ENCODE measurements at regions not wholly inside any gene's neighbourhood (a gene's known extent, or its start where the extent isn't known, plus 50 kb on each side); places are given as distances from the start of the nearest gene placed in this dataset.

DNA sequence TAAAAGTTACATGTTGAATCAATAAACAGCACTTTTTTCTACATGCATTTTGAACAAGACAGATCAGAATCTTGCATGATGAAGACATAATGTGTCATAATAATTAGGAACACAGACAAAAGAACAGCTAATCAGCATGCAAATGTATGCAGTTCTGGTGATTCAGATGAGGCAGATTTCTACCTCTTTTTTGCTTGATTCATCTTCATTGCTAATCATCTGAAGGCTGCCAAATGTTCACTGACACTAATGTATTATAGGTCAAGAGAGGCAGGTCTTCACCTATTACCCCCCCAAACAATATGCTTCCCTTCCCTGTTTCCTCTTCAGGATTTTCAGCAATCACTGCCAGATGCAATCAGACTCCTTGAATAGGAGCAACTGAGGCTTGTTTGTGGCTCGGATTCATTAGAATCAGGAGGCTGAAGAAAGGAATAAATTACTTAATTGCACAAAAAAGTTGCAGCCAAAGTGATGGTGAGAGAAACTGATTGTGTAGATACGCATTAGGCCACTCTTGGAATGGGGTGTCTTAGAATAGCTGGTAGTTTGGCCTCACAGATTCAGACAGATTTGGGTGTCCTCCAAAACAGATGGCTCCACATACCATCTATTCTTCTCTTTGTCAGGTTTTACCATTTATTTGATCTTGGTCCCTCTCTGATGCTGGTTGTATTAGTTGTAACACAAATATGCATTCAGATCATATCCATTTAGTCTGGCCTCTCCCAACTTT, 275.4 kb downstream of the RPS6KC1 start:
- intact Hi-C loops (cut with micrococcal nuclease): no loop called here
- ATAC-seq (ENCODE audit: low read depth) (no peak), DNase-seq (no peak)
- Histone ChIP-seq H2AFZ (ENCODE audit: insufficient read depth, low read depth, low read length, poor library complexity, severe bottlenecking) (no peak overlapping the region), H3K4me1 (ENCODE audit: control insufficient read depth in 2 of 2, insufficient read depth in 2 of 2, low read length in 2 of 2) (no peaks in the 10 kb centered on the region), H3K79me2 (ENCODE audit: control insufficient read depth, insufficient read depth, low read length) (no peaks in the 10 kb centered on the region), H3K27ac (ENCODE audit: low read length in 2 of 2) (no peak overlapping the region), H3K4me3 (ENCODE audit: control extremely low read depth in 1 of 5, extremely low read depth in 1 of 5, insufficient read depth in 1 of 5, low read depth in 2 of 5, low read length in 4 of 5) (no peak overlapping the region), H3K9ac (ENCODE audit: low read length) (no peak overlapping the region), H3K36me3 (replicated peaks in 1 of 2; ENCODE audit: control extremely low read depth in 1 of 2, control insufficient read depth in 1 of 2, extremely low read depth in 1 of 2, insufficient read depth in 2 of 2, low read length in 1 of 2) (no peaks in the 10 kb centered on the region), H4K20me1 (ENCODE audit: control insufficient read depth, insufficient read depth, low read length, poor library complexity, severe bottlenecking) (no peaks in the 10 kb centered on the region), H3K27me3 (replicated peaks in 1 of 4; ENCODE audit: control extremely low read depth in 1 of 4, control insufficient read depth in 3 of 4, insufficient read depth in 4 of 4, low read length in 3 of 4) (no peaks in the 10 kb centered on the region), H3K4me2 (replicated peaks; ENCODE audit: low read depth, low read length, poor library complexity, severe bottlenecking) (no peak overlapping the region), H3K9me3 (ENCODE audit: control extremely low read depth in 1 of 3, control insufficient read depth in 2 of 3, insufficient read depth in 1 of 3, low read length in 2 of 3) (no peaks in the 10 kb centered on the region)
- 100% methylated on average over 1 of the region's 2 CpGs for WGBS (ENCODE audit: insufficient coverage)
- peaks cover 4% of the 10 kb centered on the region for H3K27me3 Mint-ChIP-seq
- TF ChIP-seq CTCF (IDR thresholded peaks at IDR 0.05) (no peak), EZH2 (IDR thresholded peaks at IDR 0.05; ENCODE audit: borderline replicate concordance, insufficient read depth, low read depth, low read length, poor library complexity, severe bottlenecking) (no peak)
- no peak overlapping the region for H3K4me3 Mint-ChIP-seq
- H3K4me1 Mint-ChIP-seq: no peaks in the 10 kb centered on the region
- POLR2A ChIA-PET: no interaction called here
- peaks cover 2% of the 10 kb centered on the region for H3K9me3 Mint-ChIP-seq (ENCODE audit: insufficient read depth)
- H3K27ac Mint-ChIP-seq: no peak overlapping the region
- CTCF ChIA-PET: no interaction called here

DNA sequence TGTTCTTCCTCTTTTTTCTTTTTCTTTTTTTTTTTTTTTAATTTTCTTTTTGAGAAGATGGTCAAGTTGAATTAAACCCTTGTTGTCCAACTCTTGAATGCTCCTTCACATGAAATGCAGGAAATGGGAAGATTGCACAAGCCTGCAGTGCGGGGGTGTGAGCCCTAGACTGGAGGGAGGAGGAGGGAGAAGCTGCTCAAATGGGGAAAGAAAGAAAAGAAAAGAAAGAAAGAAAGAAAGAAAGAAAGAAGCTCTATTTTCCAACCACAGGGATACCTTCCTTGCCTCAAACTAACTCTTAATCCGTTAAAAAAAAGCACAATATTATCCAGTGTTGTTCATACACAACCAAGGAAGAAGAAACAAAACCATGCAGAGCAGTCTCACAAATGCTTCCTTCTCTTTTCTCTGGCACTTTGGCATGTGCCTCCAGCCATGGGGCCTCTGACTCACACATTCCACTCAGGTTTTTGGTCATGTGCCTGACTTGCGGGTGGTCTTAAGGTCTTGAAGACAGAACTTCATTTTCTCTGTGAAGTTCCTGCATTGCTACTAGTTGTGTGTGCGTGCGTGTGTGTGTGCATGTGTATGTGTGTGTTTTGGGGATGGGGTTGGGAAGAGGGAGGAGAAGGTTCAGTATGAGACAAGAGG, 276.1 kb downstream of the RPS6KC1 start:
- H3K27me3 Mint-ChIP-seq: peaks cover 4% of the 10 kb centered on the region
- no peaks in the 10 kb centered on the region for H3K4me1 Mint-ChIP-seq
- H3K4me3 Mint-ChIP-seq: no peak overlapping the region
- TF ChIP-seq CTCF (IDR thresholded peaks at IDR 0.05) (no peak), EZH2 (IDR thresholded peaks at IDR 0.05; ENCODE audit: borderline replicate concordance, insufficient read depth, low read depth, low read length, poor library complexity, severe bottlenecking) (no peak)
- DNase-seq (no peak), ATAC-seq (ENCODE audit: low read depth) (no peak)
- Histone ChIP-seq H3K36me3 (replicated peaks in 1 of 2; ENCODE audit: control extremely low read depth in 1 of 2, control insufficient read depth in 1 of 2, extremely low read depth in 1 of 2, insufficient read depth in 2 of 2, low read length in 1 of 2) (no peaks in the 10 kb centered on the region), H4K20me1 (ENCODE audit: control insufficient read depth, insufficient read depth, low read length, poor library complexity, severe bottlenecking) (no peaks in the 10 kb centered on the region), H3K4me1 (ENCODE audit: control insufficient read depth in 2 of 2, insufficient read depth in 2 of 2, low read length in 2 of 2) (no peaks in the 10 kb centered on the region), H3K9me3 (ENCODE audit: control extremely low read depth in 1 of 3, control insufficient read depth in 2 of 3, insufficient read depth in 1 of 3, low read length in 2 of 3) (no peaks in the 10 kb centered on the region), H3K9ac (ENCODE audit: low read length) (no peak overlapping the region), H3K4me2 (replicated peaks; ENCODE audit: low read depth, low read length, poor library complexity, severe bottlenecking) (no peak overlapping the region), H2AFZ (ENCODE audit: insufficient read depth, low read depth, low read length, poor library complexity, severe bottlenecking) (no peak overlapping the region), H3K79me2 (ENCODE audit: control insufficient read depth, insufficient read depth, low read length) (no peaks in the 10 kb centered on the region), H3K4me3 (ENCODE audit: control extremely low read depth in 1 of 5, extremely low read depth in 1 of 5, insufficient read depth in 1 of 5, low read depth in 2 of 5, low read length in 4 of 5) (no peak overlapping the region), H3K27ac (ENCODE audit: low read length in 2 of 2) (no peak overlapping the region), H3K27me3 (replicated peaks in 1 of 4; ENCODE audit: control extremely low read depth in 1 of 4, control insufficient read depth in 3 of 4, insufficient read depth in 4 of 4, low read length in 3 of 4) (no peaks in the 10 kb centered on the region)
- CTCF ChIA-PET: interaction anchor here (0.6 kb wide), 1 partner anchor 13 kb away, joined by 3 read pairs; no protein-coding TSS in a partner anchor
- no peak overlapping the region for H3K27ac Mint-ChIP-seq
- H3K9me3 Mint-ChIP-seq (ENCODE audit: insufficient read depth): no peaks in the 10 kb centered on the region
- POLR2A ChIA-PET: no interaction called here
- intact Hi-C loops (cut with micrococcal nuclease): no loop called here
- WGBS (ENCODE audit: insufficient coverage): 87% methylated on average over 4 of the region's 5 CpGs

All from B cell (primary cell).